Activated T-cell treated with anti-CD3 and anti-CD28 coated beads, Interleukin-2, amount 50 U/mL, for 48 hours (primary cell): ENCODE measurements at regions not wholly inside any gene's neighbourhood (a gene's known extent, or its start where the extent isn't known, plus 50 kb on each side); places are given as distances from the start of the nearest gene placed in this dataset.

ENCODE experiments used
- DNase-seq, 2 experiments: peaks; one replicate each; pipeline ENCODE4 v3.0.0-alpha.2; 2020

GRCh38 chr16:73170612-73171038 is 122.7 kb upstream of the ZFHX3 start:
- no peak for DNase-seq

GRCh38 chr16:73166947-73167550 is 119.1 kb upstream of the ZFHX3 start:
- no peak for DNase-seq

GRCh38 chr16:73166441-73166851 is 118.5 kb upstream of the ZFHX3 start:
- no peak for DNase-seq

- no peak for DNase-seq
Observed at GRCh38 chr16:73163238-73163815, 115.4 kb upstream of the ZFHX3 start.

- DNase-seq, result no peak
Observed at GRCh38 chr16:73161977-73162376, 114.0 kb upstream of the ZFHX3 start.

GRCh38 chr16:73159296-73159695 is 111.4 kb upstream of the ZFHX3 start:
- DNase-seq, result no peak

GRCh38 chr16:73157861-73158260 is 109.9 kb upstream of the ZFHX3 start:
- DNase-seq, result no peak

GRCh38 chr16:73154063-73154870 is 106.3 kb upstream of the ZFHX3 start:
- DNase-seq, result no peak

- no peak for DNase-seq
Observed at GRCh38 chr16:73152386-73153125, 104.6 kb upstream of the ZFHX3 start.

GRCh38 chr16:73151941-73152340 is 104.0 kb upstream of the ZFHX3 start:
- no peak for DNase-seq

- no peak for DNase-seq
Observed at GRCh38 chr16:73151225-73151624, 103.3 kb upstream of the ZFHX3 start.

- DNase-seq, result no peak
Observed at GRCh38 chr16:73150786-73151185, 102.9 kb upstream of the ZFHX3 start.

- DNase-seq, result no peak
Observed at GRCh38 chr16:73149334-73149733, 101.4 kb upstream of the ZFHX3 start.

- DNase-seq, result no peak
Observed at GRCh38 chr16:73147958-73148357, 100.0 kb upstream of the ZFHX3 start.

GRCh38 chr16:73145166-73145880 is 97.4 kb upstream of the ZFHX3 start:
- no peak for DNase-seq

GRCh38 chr16:73143576-73144422 is 95.9 kb upstream of the ZFHX3 start:
- no peak for DNase-seq

- no peak for DNase-seq
Observed at GRCh38 chr16:73143002-73143401, 95.1 kb upstream of the ZFHX3 start.

- no peak for DNase-seq
Observed at GRCh38 chr16:73142053-73142854, 94.3 kb upstream of the ZFHX3 start.

- no peak for DNase-seq
Observed at GRCh38 chr16:73140929-73141328, 93.0 kb upstream of the ZFHX3 start.

GRCh38 chr16:73131156-73131862 is 83.4 kb upstream of the ZFHX3 start:
- no peak for DNase-seq
